WTC11 (cell line): ENCODE measurements at regions not wholly inside any gene's neighbourhood (a gene's known extent, or its start where the extent isn't known, plus 50 kb on each side); places are given as distances from the start of the nearest gene placed in this dataset.

Source experiments
- ATF6 ChIP-seq: sonication (generic); formaldehyde crosslinking; IDR thresholded peaks from 2 replicates; pipeline ENCODE4 v1.8.1; 2023; ENCODE audit warnings: mild to moderate bottlenecking, missing genetic modification reagents
- CTCF ChIP-seq: fragments of 200-600 bp; IDR thresholded peaks from 2 replicates; pipeline ENCODE4 v1.8.0; 2022; ENCODE audit warnings: antibody characterized with exemption
- E2F4 ChIP-seq: sonication (generic); formaldehyde crosslinking; IDR thresholded peaks from 2 replicates; pipeline ENCODE4 v1.8.1; 2022; ENCODE audit warnings: low read depth, mild to moderate bottlenecking, moderate library complexity, missing genetic modification reagents, borderline replicate concordance
- E2F5 ChIP-seq: sonication (generic); formaldehyde crosslinking; IDR thresholded peaks from 2 replicates; pipeline ENCODE4 v1.8.1; 2022; ENCODE audit warnings: mild to moderate bottlenecking, moderate library complexity, missing genetic modification reagents
- SP1 ChIP-seq: sonication (generic); formaldehyde crosslinking; conservative IDR thresholded peaks from 2 replicates; pipeline ENCODE4 v1.8.1; 2022; ENCODE audit warnings: missing genetic modification reagents
- USF2 ChIP-seq: sonication (generic); formaldehyde crosslinking; IDR thresholded peaks from 2 replicates; pipeline ENCODE4 v1.8.1; 2023; ENCODE audit warnings: mild to moderate bottlenecking, missing genetic modification reagents, moderate library complexity
- ZBTB43 ChIP-seq: sonication (generic); formaldehyde crosslinking; IDR thresholded peaks from 2 replicates; pipeline ENCODE4 v1.8.1; 2023; ENCODE audit warnings: mild to moderate bottlenecking, missing genetic modification reagents
- ZNF416 ChIP-seq: fragments of 250-450 bp; sonication (Bioruptor Pico); IDR thresholded peaks from 2 replicates; pipeline ENCODE4 v1.9.0; 2021; ENCODE audit warnings: mild to moderate bottlenecking, inconsistent platforms
- TF ChIP-seq, protein P1 (sequence below): sonication (generic); formaldehyde crosslinking; IDR thresholded peaks from 2 replicates; pipeline ENCODE4 v1.8.1; 2023; ENCODE audit warnings: mild to moderate bottlenecking, missing genetic modification reagents, borderline replicate concordance

GRCh38 chr9:79259858-79260257 is 311.9 kb upstream of the TLE4 start:
- TF ChIP-seq CTCF (no peak), E2F5 (no peak), SP1 (CRISPR knock-in tag) (no peak), ATF6 (CRISPR knock-in tag) (no peak), E2F4 (CRISPR knock-in tag) (no peak), ZBTB43 (CRISPR knock-in tag) (no peak), ZNF416 (no peak), USF2 (CRISPR knock-in tag) (no peak)
- TF ChIP-seq, protein P1, sequence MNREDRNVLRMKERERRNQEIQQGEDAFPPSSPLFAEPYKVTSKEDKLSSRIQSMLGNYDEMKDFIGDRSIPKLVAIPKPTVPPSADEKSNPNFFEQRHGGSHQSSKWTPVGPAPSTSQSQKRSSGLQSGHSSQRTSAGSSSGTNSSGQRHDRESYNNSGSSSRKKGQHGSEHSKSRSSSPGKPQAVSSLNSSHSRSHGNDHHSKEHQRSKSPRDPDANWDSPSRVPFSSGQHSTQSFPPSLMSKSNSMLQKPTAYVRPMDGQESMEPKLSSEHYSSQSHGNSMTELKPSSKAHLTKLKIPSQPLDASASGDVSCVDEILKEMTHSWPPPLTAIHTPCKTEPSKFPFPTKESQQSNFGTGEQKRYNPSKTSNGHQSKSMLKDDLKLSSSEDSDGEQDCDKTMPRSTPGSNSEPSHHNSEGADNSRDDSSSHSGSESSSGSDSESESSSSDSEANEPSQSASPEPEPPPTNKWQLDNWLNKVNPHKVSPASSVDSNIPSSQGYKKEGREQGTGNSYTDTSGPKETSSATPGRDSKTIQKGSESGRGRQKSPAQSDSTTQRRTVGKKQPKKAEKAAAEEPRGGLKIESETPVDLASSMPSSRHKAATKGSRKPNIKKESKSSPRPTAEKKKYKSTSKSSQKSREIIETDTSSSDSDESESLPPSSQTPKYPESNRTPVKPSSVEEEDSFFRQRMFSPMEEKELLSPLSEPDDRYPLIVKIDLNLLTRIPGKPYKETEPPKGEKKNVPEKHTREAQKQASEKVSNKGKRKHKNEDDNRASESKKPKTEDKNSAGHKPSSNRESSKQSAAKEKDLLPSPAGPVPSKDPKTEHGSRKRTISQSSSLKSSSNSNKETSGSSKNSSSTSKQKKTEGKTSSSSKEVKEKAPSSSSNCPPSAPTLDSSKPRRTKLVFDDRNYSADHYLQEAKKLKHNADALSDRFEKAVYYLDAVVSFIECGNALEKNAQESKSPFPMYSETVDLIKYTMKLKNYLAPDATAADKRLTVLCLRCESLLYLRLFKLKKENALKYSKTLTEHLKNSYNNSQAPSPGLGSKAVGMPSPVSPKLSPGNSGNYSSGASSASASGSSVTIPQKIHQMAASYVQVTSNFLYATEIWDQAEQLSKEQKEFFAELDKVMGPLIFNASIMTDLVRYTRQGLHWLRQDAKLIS: no peak
